DND-41 (cell line): ENCODE measurements at regions not wholly inside any gene's neighbourhood (a gene's known extent, or its start where the extent isn't known, plus 50 kb on each side); places are given as distances from the start of the nearest gene placed in this dataset.

Experiments used
- ATAC-seq: fragments of 200-7000 bp; cut with Tn5 transposase; 3 replicates; pipeline ENCODE4 v1.9.1; 2021; ENCODE audit warnings: low read depth; ENCODE audit not compliant: insufficient read depth
- DNase-seq: peaks from one replicate; pipeline ENCODE4 v3.0.0-alpha.2; 2020
- H2AFZ ChIP-seq: 2 replicates; pipeline ENCODE4 v1.6.0; 2012; ENCODE audit warnings: low read depth, low read length
- H3K27ac ChIP-seq: 2 replicates; pipeline ENCODE4 v1.5.1; 2012; ENCODE audit warnings: low read length, inconsistent platforms
- H3K27me3 ChIP-seq: fragments of 200-600 bp; sonication (generic); 2 replicates; pipeline ENCODE4 v1.6.0; 2012; ENCODE audit warnings: low read length, mild to moderate bottlenecking, inconsistent platforms; ENCODE audit not compliant: insufficient read depth, poor library complexity
- H3K36me3 ChIP-seq: 2 replicates; pipeline ENCODE4 v1.5.1; 2012; ENCODE audit warnings: low read length, inconsistent platforms; ENCODE audit not compliant: insufficient read depth
- H3K4me1 ChIP-seq: 2 replicates; pipeline ENCODE4 v1.5.1; 2012; ENCODE audit warnings: mild to moderate bottlenecking, low read length; ENCODE audit not compliant: insufficient read depth
- H3K4me2 ChIP-seq: 2 replicates; pipeline ENCODE4 v1.6.0; 2012; ENCODE audit warnings: mild to moderate bottlenecking, moderate library complexity, low read length, inconsistent platforms; ENCODE audit not compliant: insufficient read depth
- H3K4me3 ChIP-seq, 2 experiments: fragments of 200-600 bp in 1 of 2; shearing (Covaris generic) in 1 of 2; 2 replicates each; pipeline ENCODE4 v1.5.1; 2012 to 2016; ENCODE audit warnings: inconsistent platforms in 2 of 2, low read length in 2 of 2, mild to moderate bottlenecking in 2 of 2, low read depth in 1 of 2, moderate library complexity in 1 of 2
- H3K79me2 ChIP-seq: 2 replicates; pipeline ENCODE4 v1.6.0; 2012; ENCODE audit warnings: low read length, inconsistent platforms; ENCODE audit not compliant: insufficient read depth
- H3K9ac ChIP-seq: 2 replicates; pipeline ENCODE4 v1.6.0; 2012; ENCODE audit warnings: low read depth, mild to moderate bottlenecking, inconsistent platforms, low read length, moderate library complexity
- H3K9me3 ChIP-seq: 2 replicates; pipeline ENCODE4 v1.5.1; 2012; ENCODE audit warnings: low read length, moderate library complexity, mild to moderate bottlenecking, inconsistent platforms; ENCODE audit not compliant: insufficient read depth, severe bottlenecking
- H4K20me1 ChIP-seq: 2 replicates; pipeline ENCODE4 v1.6.0; 2012; ENCODE audit warnings: low read length; ENCODE audit not compliant: insufficient read depth
- EZH2 ChIP-seq: IDR thresholded peaks from 3 replicates; pipeline ENCODE4 v1.6.1; 2012; ENCODE audit warnings: borderline replicate concordance, low read depth, mild to moderate bottlenecking, moderate library complexity, low read length, inconsistent platforms; ENCODE audit not compliant: severe bottlenecking
- TF ChIP-seq, protein P1 (sequence below): IDR thresholded peaks from 2 replicates; pipeline ENCODE4 v1.5.1; 2012; ENCODE audit warnings: borderline replicate concordance, low read length, moderate library complexity, mild to moderate bottlenecking; ENCODE audit not compliant: poor library complexity, severe bottlenecking; ENCODE audit errors: extremely low read depth

- ATAC-seq = no peak
- DNase-seq = no peak
- TF ChIP-seq, protein P1, sequence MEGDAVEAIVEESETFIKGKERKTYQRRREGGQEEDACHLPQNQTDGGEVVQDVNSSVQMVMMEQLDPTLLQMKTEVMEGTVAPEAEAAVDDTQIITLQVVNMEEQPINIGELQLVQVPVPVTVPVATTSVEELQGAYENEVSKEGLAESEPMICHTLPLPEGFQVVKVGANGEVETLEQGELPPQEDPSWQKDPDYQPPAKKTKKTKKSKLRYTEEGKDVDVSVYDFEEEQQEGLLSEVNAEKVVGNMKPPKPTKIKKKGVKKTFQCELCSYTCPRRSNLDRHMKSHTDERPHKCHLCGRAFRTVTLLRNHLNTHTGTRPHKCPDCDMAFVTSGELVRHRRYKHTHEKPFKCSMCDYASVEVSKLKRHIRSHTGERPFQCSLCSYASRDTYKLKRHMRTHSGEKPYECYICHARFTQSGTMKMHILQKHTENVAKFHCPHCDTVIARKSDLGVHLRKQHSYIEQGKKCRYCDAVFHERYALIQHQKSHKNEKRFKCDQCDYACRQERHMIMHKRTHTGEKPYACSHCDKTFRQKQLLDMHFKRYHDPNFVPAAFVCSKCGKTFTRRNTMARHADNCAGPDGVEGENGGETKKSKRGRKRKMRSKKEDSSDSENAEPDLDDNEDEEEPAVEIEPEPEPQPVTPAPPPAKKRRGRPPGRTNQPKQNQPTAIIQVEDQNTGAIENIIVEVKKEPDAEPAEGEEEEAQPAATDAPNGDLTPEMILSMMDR = no peak
- TF ChIP-seq EZH2 = no peak
- Histone ChIP-seq H3K9me3 (no peaks in the 10 kb centered on the region), H3K4me3 (no peak overlapping the region), H4K20me1 (0 out of 2 replicates have a peak, but pooled peaks cover 4% of the 10 kb centered on the region), H3K4me1 (no peaks in the 10 kb centered on the region), H3K4me2 (no peak overlapping the region), H3K79me2 (no peaks in the 10 kb centered on the region), H3K27me3 (peaks cover 13% of the 10 kb centered on the region), H3K9ac (no peak overlapping the region), H3K36me3 (no peaks in the 10 kb centered on the region), H2AFZ (no peak overlapping the region), H3K27ac (no peak overlapping the region)
Measured at GRCh38 chr2:235347691-235348090, 146.2 kb upstream of the AGAP1 start.

- TF ChIP-seq EZH2 = no peak
- TF ChIP-seq, protein P1 = no peak
- DNase-seq = no peak
- ATAC-seq = no peak
- H3K27me3 ChIP-seq = peaks cover 13% of the 10 kb centered on the region
- no peak overlapping the region for H2AFZ ChIP-seq
- H3K9me3 ChIP-seq = no peaks in the 10 kb centered on the region
- no peak overlapping the region for H3K4me3 ChIP-seq
- no peak overlapping the region for H3K4me2 ChIP-seq
- no peak overlapping the region for H3K9ac ChIP-seq
- no peaks in the 10 kb centered on the region for H3K4me1 ChIP-seq
- no peaks in the 10 kb centered on the region for H3K36me3 ChIP-seq
- H4K20me1 ChIP-seq = 0 out of 2 replicates have a peak, but pooled peaks cover 4% of the 10 kb centered on the region
- H3K79me2 ChIP-seq = no peaks in the 10 kb centered on the region
- H3K27ac ChIP-seq = no peak overlapping the region
Measured at GRCh38 chr2:235348329-235348728, 145.5 kb upstream of the AGAP1 start.

DNA sequence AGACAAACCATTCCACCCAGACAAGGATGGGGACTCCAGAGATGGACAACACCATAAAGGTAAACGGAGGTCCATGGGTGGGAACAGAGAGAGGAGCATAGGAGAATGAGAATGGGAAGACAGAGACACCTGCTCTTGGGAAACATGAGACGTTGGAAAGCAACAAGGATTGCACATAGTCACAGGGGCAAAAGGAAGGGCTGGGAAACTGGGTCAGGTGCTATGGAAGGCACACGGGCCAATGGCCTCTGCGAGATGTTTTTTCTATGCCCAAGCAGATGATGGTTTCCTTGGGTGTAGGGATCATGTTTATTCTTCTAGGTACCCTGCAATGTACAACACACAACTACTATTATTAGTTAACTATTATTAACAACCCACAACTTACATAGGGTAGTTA is 143.6 kb upstream of the AGAP1 start:
- Histone ChIP-seq H3K4me2 (no peak overlapping the region), H2AFZ (no peak overlapping the region), H3K9me3 (no peaks in the 10 kb centered on the region), H3K4me1 (no peaks in the 10 kb centered on the region), H3K4me3 (no peak overlapping the region), H3K27me3 (peaks cover 13% of the 10 kb centered on the region), H3K79me2 (no peaks in the 10 kb centered on the region), H3K27ac (no peak overlapping the region), H3K9ac (no peak overlapping the region), H4K20me1 (no peaks in the 10 kb centered on the region), H3K36me3 (no peaks in the 10 kb centered on the region)
- no peak for DNase-seq
- no peak for ATAC-seq
- TF ChIP-seq EZH2 = no peak
- TF ChIP-seq, protein P1 = no peak

DNA sequence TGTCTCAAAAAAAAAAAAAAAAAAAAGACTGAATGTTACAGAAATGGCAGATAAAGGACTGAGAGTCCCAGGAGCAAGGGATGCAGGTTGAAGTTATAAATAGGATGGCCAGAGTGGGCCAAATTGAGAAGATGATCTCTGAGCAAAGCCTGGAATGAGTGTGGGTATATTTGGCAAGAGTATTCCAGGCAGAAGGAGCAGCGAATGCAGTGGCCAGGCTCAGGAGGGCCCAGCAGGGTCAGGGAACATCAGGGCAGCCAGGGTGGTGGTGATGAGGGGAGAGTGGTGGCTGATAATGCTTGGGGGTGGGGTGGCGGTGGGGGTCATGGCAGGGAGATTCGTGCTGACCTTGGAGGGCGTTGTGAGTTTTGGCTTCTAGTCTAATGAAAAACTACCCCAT is 141.3 kb upstream of the AGAP1 start:
- Histone ChIP-seq H3K79me2 (no peaks in the 10 kb centered on the region), H4K20me1 (no peaks in the 10 kb centered on the region), H3K9me3 (no peaks in the 10 kb centered on the region), H3K27me3 (peaks cover 16% of the 10 kb centered on the region), H3K27ac (no peak overlapping the region), H3K9ac (no peak overlapping the region), H3K4me3 (no peak overlapping the region), H3K4me1 (no peaks in the 10 kb centered on the region), H3K36me3 (no peaks in the 10 kb centered on the region), H3K4me2 (no peak overlapping the region), H2AFZ (no peak overlapping the region)
- no peak for DNase-seq
- no peak for TF ChIP-seq EZH2
- TF ChIP-seq, protein P1 = no peak
- no peak for ATAC-seq
